Upper lobe of left lung (tissue), 4 donors: ENCODE measurements at regions not wholly inside any gene's neighbourhood (a gene's known extent, or its start where the extent isn't known, plus 50 kb on each side); places are given as distances from the start of the nearest gene placed in this dataset.

Experiments used
- CTCF ChIP-seq, 6 experiments: fragments of 450-650 bp in 4 of 6; fragments of 200-600 bp in 2 of 6; sonication (generic) in 2 of 6; IDR thresholded peaks; one replicate each; pipeline ENCODE4 v1.5.1; 2016 to 2019; ENCODE audit warnings: antibody characterized with exemption in 6 of 6
- POLR2A ChIP-seq, 4 donors: fragments of 450-650 bp; IDR thresholded peaks; one replicate each; pipeline ENCODE4 v1.5.1; 2016 to 2017; ENCODE audit warnings: antibody characterized with exemption in 4 of 4, mild to moderate bottlenecking in 2 of 4

DNA sequence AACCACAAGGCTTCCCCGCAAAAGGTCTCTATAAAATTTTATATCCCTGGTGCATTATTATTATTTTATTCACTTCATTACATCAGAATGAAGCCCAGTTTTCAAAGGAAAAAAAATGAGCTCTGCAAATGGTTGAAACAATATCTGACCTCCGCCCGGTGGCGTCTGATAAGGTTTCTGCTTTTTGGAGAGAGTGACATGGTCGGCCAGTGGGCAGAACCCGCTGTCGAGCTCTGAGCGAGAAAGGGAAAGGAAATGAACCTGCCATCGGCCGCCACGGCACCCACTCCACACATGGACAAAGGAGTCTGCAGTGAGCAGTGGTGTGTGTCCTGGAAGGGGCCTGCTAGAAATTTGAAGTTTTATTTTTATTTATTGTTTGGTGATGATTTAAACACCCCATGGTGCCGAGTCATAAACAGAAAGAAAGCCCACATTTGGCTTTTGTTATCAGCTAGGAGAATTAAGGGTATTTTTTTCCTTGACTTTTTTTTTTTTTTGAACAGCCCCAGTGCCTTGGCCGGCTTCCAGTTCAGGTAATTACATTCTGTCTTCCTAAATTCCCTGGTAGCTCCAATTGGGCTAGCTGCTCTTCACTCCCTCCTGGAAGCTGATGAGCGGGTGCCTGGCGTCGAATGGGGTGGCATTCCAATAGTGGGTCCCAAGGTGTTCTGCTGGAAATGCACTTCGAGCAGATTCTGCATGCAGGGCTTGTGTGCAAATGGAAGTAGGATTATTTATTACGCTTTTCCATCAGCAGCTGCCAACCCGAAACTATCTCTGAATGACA lies 149.4 kb upstream of the MKI67 start:
- no peak for TF ChIP-seq POLR2A (IDR thresholded peaks at IDR 0.05)
- TF ChIP-seq CTCF (IDR thresholded peaks at IDR 0.05) = no peak
